ENCODE measurements at regions not wholly inside any gene's neighbourhood (a gene's known extent, or its start where the extent isn't known, plus 50 kb on each side); places are given as distances from the start of the nearest gene placed in this dataset.

GRCh38 chr11:92623055-92623454 is 346.4 kb upstream of the MTNR1B start:
- Histone ChIP-seq H3K27me3 (no peaks in the 10 kb centered on the region), H3K36me3 (no peaks in the 10 kb centered on the region), H3K4me3 (ENCODE audit: low read depth, low read length) (no peak overlapping the region), H3K9me3 (no peaks in the 10 kb centered on the region), H3K4me1 (no peaks in the 10 kb centered on the region)
- no peak for DNase-seq
- no peak for TF ChIP-seq CTCF (IDR thresholded peaks at IDR 0.05; ENCODE audit: low read depth, low read length)

DNA sequence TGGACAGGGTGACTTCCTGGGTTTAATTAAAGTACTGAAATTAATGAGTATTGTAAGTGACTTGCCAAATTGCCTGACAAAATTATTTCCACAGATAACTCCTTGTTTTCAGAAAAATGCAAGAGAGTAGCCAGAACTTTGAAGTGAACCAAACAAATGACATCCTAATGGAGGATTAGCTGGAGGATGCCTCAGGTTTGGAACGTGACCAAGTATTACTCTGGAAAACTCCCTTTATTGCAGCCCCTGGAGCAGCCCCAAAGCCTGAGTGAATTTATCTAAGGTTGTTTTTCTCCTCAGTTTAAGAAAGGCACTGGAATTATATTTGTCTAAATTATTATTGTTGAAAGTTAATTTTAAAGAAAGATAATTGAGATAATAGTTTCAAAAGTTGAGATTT is 343.6 kb upstream of the MTNR1B start:
- no peaks in the 10 kb centered on the region for H3K4me1 ChIP-seq
- no peak for TF ChIP-seq CTCF (IDR thresholded peaks at IDR 0.05; ENCODE audit: low read depth, low read length)

GRCh38 chr11:92626624-92627023 is 342.8 kb upstream of the MTNR1B start:
- no peaks in the 10 kb centered on the region for H3K27me3 ChIP-seq
- DNase-seq: no peak
- no peak for TF ChIP-seq CTCF (IDR thresholded peaks at IDR 0.05; ENCODE audit: low read depth, low read length)
- H3K4me3 ChIP-seq (ENCODE audit: low read depth, low read length): no peak overlapping the region
- no peaks in the 10 kb centered on the region for H3K36me3 ChIP-seq
- H3K9me3 ChIP-seq: no peaks in the 10 kb centered on the region
- no peaks in the 10 kb centered on the region for H3K4me1 ChIP-seq

More for the DNA sequence above, 343.6 kb upstream of the MTNR1B start:
- Histone ChIP-seq H3K36me3 (no peaks in the 10 kb centered on the region), H3K4me3 (ENCODE audit: low read depth, low read length) (no peak overlapping the region), H3K9me3 (no peaks in the 10 kb centered on the region), H3K27me3 (no peaks in the 10 kb centered on the region)
- DNase-seq: no peak

GRCh38 chr11:92627615-92628256 is 341.7 kb upstream of the MTNR1B start:
- no peaks in the 10 kb centered on the region for H3K27me3 ChIP-seq
- no peak overlapping the region for H3K4me3 ChIP-seq (ENCODE audit: low read depth, low read length)
- no peak for TF ChIP-seq CTCF (IDR thresholded peaks at IDR 0.05; ENCODE audit: low read depth, low read length)
- H3K36me3 ChIP-seq: no peaks in the 10 kb centered on the region
- no peaks in the 10 kb centered on the region for H3K9me3 ChIP-seq
- no peaks in the 10 kb centered on the region for H3K4me1 ChIP-seq
- DNase-seq: no peak

- H3K9me3 ChIP-seq: no peaks in the 10 kb centered on the region
- no peaks in the 10 kb centered on the region for H3K27me3 ChIP-seq
- H3K4me3 ChIP-seq (ENCODE audit: low read depth, low read length): no peak overlapping the region
- TF ChIP-seq CTCF (IDR thresholded peaks at IDR 0.05; ENCODE audit: low read depth, low read length): no peak
- DNase-seq: no peak
- no peaks in the 10 kb centered on the region for H3K4me1 ChIP-seq
- no peaks in the 10 kb centered on the region for H3K36me3 ChIP-seq
Measured at GRCh38 chr11:92628401-92629292, 340.8 kb upstream of the MTNR1B start.

DNA sequence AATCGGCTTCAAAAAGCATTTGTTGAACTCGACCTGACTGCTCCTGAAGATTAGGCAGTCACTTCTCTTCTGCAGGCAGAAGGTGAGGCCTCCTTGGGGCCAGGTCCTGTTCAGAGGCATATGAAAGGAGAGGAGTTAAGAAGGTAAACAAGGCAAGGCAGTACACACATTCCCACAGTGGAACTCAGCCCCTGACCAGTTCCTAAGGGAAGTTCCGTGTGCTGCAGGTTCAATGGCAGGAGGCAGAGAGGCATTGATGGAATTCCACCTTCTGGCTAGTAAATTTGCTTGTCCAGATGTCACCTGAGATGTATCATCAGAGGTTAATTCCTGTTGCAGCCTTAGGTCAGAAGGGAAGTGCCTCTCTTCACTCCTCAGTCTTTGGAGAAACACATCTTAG is 337.0 kb upstream of the MTNR1B start:
- H3K4me3 ChIP-seq (ENCODE audit: low read depth, low read length): no peak overlapping the region
- DNase-seq: no peak
- no peaks in the 10 kb centered on the region for H3K27me3 ChIP-seq
- H3K4me1 ChIP-seq: no peaks in the 10 kb centered on the region
- no peaks in the 10 kb centered on the region for H3K9me3 ChIP-seq
- TF ChIP-seq CTCF (IDR thresholded peaks at IDR 0.05; ENCODE audit: low read depth, low read length): no peak
- H3K36me3 ChIP-seq: no peaks in the 10 kb centered on the region
